ENCODE measurements at regions not wholly inside any gene's neighbourhood (a gene's known extent, or its start where the extent isn't known, plus 50 kb on each side); places are given as distances from the start of the nearest gene placed in this dataset.

GRCh38 chr16:86902656-86903001 lies 324.3 kb downstream of the FOXL1 start (continued):
- TF ChIP-seq PRDM15 (CRISPR knock-in tag; IDR thresholded peaks at IDR 0.05) (no peak), ZNF416 (CRISPR knock-in tag; IDR thresholded peaks at IDR 0.05) (no peak), E2F4 (CRISPR knock-in tag; IDR thresholded peaks at IDR 0.05; ENCODE audit: borderline replicate concordance, low read depth) (no peak), HMGA2 (CRISPR knock-in tag; IDR thresholded peaks at IDR 0.05) (no peak)

GRCh38 chr16:86903068-86903467 lies 324.7 kb downstream of the FOXL1 start:
- Mint-ChIP-seq H3K27ac (no peak overlapping the region), H3K27me3 (ENCODE audit: low read depth) (peaks cover 4% of the 10 kb centered on the region), H3K4me3 (no peak overlapping the region), H3K36me3 (no peaks in the 10 kb centered on the region), H3K9me3 (no peaks in the 10 kb centered on the region), H3K4me1 (peaks cover 15% of the 10 kb centered on the region)
- no peak for TF ChIP-seq ZBTB43 (CRISPR knock-in tag; IDR thresholded peaks at IDR 0.05)
- no peak for TF ChIP-seq EMX1 (CRISPR knock-in tag; IDR thresholded peaks at IDR 0.05)
- TF ChIP-seq ZNF532 (CRISPR knock-in tag; IDR thresholded peaks at IDR 0.05; ENCODE audit: borderline replicate concordance), result no peak
- no peak for TF ChIP-seq ZNF423 (CRISPR knock-in tag; IDR thresholded peaks at IDR 0.05)
- no peak for TF ChIP-seq ZNF396 (CRISPR knock-in tag; IDR thresholded peaks at IDR 0.05; ENCODE audit: borderline replicate concordance)
- ChIA-PET CTCF (no interaction called here), POLR2A (no interaction called here)
- DNase-seq (ENCODE audit: low spot score), result no peak
- ATAC-seq, result no peak

- DNase-seq (ENCODE audit: low spot score) (no peak), ATAC-seq (no peak)
- H3K9me3 Mint-ChIP-seq, result no peaks in the 10 kb centered on the region
- peaks cover 4% of the 10 kb centered on the region for H3K27me3 Mint-ChIP-seq (ENCODE audit: low read depth)
- H3K36me3 Mint-ChIP-seq, result no peaks in the 10 kb centered on the region
- peaks cover 16% of the 10 kb centered on the region for H3K4me1 Mint-ChIP-seq
- ChIA-PET POLR2A (no interaction called here), CTCF (no interaction called here)
- no peak overlapping the region for H3K4me3 Mint-ChIP-seq
- no peak overlapping the region for H3K27ac Mint-ChIP-seq
- TF ChIP-seq CDX4 (CRISPR knock-in tag; IDR thresholded peaks at IDR 0.05; ENCODE audit: borderline replicate concordance) (no peak), ZNF396 (CRISPR knock-in tag; IDR thresholded peaks at IDR 0.05; ENCODE audit: borderline replicate concordance) (no peak), ESRRA (CRISPR knock-in tag; IDR thresholded peaks at IDR 0.05; ENCODE audit: borderline replicate concordance) (no peak), ATF1 (CRISPR knock-in tag; IDR thresholded peaks at IDR 0.05) (no peak), ATF2 (CRISPR knock-in tag; IDR thresholded peaks at IDR 0.05; ENCODE audit: borderline replicate concordance, low read depth) (no peak), ELF4 (CRISPR knock-in tag; IDR thresholded peaks at IDR 0.05; ENCODE audit: low read depth) (no peak), ETV6 (CRISPR knock-in tag; IDR thresholded peaks at IDR 0.05) (no peak), FOXJ3 (CRISPR knock-in tag; IDR thresholded peaks at IDR 0.05; ENCODE audit: borderline replicate concordance) (no peak), ZNF121 (CRISPR knock-in tag; IDR thresholded peaks at IDR 0.05) (no peak), NFYB (CRISPR knock-in tag; conservative IDR thresholded peaks at IDR 0.05; ENCODE audit: low read depth) (no peak), FOXK1 (CRISPR knock-in tag; IDR thresholded peaks at IDR 0.05) (no peak)
Measured at GRCh38 chr16:86905302-86905701, 327.0 kb downstream of the FOXL1 start.
